AG08395 (cell line): ENCODE measurements at regions not wholly inside any gene's neighbourhood (a gene's known extent, or its start where the extent isn't known, plus 50 kb on each side); places are given as distances from the start of the nearest gene placed in this dataset.
"Not testable (repeated sequence)": the region's sequence is repeated elsewhere in the genome, so short reads cannot be mapped to it uniquely, and the experiment has no call there.

Experiments used
- DNase-seq: peaks from one replicate; pipeline ENCODE4 v3.0.0; 2012; ENCODE audit warnings: mixed read lengths, low spot score

DNA sequence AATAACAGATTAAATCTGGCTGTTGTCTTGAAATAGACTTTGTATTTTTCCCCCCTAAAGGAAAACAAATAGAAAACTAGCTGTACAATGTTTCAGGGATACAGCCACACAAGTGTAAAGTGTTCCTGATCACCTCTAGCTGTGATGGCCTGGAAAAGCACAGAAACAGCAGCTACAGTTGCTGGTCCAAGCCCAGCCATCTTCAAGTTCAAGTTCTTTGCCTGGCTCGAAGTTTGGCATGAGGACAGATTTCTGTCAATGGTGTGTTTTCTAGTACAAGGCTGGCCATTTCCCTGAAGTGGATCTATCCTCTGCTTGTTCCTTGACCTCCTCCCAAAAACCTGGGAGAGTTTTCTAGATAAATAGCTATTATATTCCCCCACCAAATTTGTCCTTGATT, 272.2 kb upstream of the ADRA1B start:
- no peak for DNase-seq

- DNase-seq: no peak
These were observed 271.0 kb upstream of the ADRA1B start for GRCh38 chr5:159645179-159645846.

DNA sequence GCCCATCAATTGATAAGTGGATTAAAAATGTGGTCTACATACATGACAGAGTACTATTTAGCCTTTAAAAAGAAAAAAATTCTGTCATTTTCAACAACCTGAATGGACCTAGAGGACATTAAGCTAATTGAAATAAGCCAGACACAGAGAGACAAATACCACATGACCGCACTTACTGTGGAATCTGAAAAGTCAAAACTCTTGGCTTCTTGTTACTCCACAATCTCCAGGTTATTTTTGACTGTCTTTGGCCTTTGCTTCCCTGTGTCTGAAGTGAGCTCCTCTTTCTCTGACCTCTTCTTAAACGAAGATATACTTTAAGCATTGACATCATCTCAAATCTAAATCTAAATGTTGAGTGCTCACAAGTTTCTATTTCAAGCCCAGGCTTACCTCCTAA, 265.5 kb upstream of the ADRA1B start:
- DNase-seq: no peak

DNA sequence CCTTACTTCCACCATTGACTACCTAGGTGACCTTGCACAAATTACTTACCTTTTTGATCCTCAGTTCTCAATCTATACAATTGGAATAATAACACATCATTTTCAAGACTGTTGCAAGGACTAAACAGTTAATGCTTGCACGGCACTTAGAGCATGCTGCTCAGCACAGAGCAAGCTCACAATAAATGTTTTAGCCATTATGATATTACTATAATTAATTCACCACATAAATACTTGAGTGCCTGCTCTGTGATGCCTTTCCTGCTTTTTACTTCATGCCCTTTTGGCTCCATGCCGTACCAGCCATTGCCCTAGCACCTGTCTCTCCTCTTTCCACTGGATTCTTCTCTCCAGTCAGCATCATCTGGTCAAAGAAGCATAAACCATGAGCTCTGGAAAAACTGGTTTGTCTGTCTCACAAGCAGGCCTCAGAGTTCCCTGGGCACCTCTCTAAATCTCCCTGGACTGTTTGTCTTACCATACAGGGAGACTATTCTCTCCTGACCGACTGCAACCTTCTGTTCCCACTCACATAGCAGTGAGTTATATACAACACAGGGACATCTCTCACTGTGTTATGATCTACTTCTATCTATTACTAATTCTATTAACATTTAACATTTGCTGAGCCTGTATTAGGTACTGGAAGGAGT, 260.4 kb upstream of the ADRA1B start:
- no peak for DNase-seq

DNA sequence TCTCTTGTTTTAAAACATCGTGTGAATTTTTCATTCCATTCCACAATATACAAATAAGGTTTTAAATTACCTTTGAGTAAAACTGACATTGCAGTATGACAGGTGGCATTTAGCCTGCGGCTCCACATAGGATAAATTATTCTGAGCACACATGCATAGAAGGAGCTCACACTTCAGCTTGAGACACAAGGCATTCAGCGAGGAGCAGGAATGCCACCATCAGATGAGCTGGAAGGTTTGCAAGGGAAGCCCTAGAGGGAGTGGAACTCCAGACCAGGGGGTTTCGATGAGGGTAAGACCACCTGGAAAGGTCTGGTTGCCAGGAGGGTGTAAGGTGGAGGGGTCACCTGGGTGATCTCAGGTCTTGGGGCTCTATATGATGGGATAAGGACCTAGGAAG, 259.0 kb upstream of the ADRA1B start:
- no peak for DNase-seq

DNA sequence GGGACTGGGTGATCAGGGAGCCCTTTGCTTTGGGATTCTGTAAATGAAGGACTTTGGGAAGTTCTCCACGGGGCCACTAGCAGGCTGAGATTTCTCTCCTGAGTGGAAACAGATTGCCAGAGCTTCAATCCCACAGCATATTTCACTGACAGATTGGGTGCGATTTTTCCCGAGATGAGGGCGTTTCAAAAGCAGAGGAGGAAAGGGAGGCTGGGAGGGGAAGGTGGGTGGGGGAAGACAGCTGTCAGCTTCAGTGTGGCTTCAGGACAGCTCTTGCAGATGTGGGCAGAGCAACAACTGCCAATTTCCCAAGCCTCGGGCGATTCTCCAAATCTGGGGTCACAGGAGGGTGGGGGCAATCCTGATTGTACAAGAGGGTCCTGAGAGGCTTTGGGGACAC, 258.5 kb upstream of the ADRA1B start:
- no peak for DNase-seq

- no peak for DNase-seq
These were observed 257.9 kb upstream of the ADRA1B start for GRCh38 chr5:159658266-159658925.

DNA sequence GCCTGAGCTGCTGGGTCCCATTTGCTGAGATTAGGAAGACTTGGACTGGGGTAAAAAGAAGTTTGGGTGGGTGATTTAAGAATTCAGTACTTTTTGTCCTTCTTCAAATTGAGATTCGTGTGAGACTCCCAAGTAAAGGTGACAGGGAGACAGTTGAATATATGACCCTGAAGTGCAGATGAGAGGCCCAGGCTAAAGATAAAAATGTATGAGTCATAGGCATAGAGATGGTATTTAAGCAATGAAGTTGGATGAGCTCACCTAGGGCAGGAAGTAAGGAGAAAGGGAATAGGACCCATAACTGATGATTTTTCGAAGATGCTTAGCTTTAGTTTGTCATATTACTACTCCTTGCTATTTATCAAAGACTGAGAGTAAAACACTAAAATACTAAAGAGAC, 255.9 kb upstream of the ADRA1B start:
- peak; percentile 14 for DNase-seq

- DNase-seq: no peak
These were observed 252.3 kb upstream of the ADRA1B start for GRCh38 chr5:159663986-159664385.

DNA sequence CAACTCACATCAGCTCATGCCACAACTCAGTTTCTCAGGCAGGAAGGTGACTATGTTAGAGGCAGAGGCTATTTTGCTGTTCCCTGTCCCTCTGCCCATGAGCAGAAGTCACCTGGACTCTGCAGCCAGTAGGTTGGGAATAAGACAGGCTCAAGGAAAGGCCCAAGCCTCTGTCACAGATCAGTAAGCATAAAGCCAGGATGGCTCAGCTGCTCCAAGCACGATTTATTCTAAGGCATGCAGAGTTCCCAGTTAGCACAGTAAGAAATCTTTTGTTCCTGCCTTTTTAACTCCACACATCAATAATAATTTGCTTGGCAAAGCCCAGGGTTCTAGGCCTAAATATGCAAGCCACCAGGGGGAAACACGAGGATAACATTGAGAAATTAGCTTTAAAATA, 249.0 kb upstream of the ADRA1B start:
- no peak for DNase-seq

GRCh38 chr5:159668556-159668955, 247.7 kb upstream of the ADRA1B start:
- DNase-seq: no peak

- no peak for DNase-seq
These were observed 246.7 kb upstream of the ADRA1B start for GRCh38 chr5:159669559-159669958.

DNA sequence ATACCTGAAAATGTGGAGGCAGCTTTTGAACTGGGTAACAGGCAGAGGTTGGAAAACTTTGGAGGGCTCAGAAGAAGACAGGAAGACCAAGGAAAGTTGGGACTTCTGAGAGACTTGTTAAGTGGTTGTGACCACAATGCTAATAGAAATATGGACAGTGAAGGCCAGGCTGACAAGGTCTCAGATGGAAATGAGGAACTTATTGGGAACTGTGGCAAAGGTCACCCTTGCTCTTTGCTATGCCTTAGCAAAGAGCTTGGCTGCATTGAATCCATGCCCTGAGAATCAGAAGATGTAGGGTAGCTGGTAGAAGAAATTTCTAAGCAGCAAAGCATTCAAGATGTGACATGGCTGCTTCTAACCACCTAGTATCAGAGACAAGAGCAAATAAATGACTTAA, 244.4 kb upstream of the ADRA1B start:
- no peak for DNase-seq

DNA sequence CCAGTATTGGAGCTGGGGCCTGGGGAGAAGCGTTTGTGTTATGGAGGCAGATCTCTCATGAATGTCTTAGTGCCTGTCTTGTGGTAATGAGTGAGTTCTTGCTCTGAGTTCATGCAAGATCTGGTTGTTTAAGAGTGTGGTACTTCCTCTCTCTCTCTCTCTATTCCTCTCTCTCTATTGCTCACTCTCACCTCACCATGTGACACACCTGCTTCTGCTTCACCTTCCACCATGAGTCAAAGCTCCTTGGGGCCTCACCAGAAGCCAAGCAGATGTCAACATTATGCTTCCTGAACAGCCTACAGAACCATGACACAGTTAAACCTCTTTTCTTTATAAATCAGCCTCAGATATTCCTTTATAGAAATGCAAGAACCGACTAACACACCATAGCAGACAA, 242.7 kb upstream of the ADRA1B start:
- no peak for DNase-seq

- no peak for DNase-seq
These were observed 237.5 kb upstream of the ADRA1B start for GRCh38 chr5:159678657-159679392.

GRCh38 chr5:159680095-159680494, 236.2 kb upstream of the ADRA1B start:
- DNase-seq: no peak

DNA sequence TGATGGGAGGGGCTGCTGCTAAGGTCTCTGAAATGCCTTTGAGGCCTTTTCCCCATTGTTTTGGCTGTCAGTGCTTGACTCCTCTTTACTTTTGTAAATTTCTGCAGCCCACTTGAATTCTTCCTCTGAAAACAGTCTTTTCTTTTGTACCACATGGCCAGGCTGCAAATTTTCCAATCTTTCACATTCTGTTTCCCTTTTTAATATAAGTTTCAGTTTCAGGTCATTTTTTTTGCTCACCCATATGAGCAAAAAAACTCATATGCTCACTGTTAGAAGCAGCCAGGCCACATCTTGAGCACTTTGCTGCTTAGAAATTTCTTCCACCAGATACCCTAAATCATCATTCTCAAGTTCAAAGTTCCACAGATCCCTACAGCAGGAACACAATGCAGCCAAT, 234.6 kb upstream of the ADRA1B start:
- DNase-seq: no peak

DNA sequence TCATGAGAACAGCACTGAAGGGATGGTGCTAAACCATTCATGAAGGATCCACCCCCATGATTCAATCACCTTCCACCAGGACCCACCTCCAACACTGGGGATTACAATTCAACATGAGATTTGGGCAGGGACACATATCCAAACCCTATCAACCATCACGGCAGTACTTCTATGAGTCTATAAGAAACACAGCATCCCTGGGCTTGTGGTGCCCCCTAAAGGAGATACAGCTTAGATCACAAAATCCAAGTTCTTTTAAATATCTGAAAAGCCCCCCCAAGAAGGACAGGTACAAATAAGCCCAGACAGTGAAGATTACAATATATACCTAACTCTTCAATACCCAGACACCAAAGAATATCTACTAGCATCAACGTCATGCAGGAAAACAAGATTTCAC, 233.7 kb upstream of the ADRA1B start:
- no peak for DNase-seq

DNA sequence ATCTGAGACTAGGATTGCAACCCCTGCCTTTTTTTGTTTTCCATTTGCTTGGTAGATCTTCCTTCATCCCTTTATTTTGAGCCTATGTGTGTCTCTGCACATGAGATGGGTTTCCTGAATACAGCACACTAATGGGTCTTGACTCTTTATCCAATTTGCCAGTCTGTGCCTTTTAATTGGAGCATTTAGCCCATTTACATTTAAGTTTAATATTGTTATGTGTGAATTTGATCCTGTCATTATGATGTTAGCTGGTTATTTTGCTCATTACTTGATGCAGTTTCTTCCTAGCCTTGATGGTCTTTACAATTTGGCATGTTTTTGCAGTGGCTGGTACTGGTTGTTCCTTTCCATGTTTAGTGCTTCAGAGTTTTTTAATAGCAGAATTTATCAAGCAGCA, 228.4 kb upstream of the ADRA1B start:
- DNase-seq: not testable (repeated sequence)

DNA sequence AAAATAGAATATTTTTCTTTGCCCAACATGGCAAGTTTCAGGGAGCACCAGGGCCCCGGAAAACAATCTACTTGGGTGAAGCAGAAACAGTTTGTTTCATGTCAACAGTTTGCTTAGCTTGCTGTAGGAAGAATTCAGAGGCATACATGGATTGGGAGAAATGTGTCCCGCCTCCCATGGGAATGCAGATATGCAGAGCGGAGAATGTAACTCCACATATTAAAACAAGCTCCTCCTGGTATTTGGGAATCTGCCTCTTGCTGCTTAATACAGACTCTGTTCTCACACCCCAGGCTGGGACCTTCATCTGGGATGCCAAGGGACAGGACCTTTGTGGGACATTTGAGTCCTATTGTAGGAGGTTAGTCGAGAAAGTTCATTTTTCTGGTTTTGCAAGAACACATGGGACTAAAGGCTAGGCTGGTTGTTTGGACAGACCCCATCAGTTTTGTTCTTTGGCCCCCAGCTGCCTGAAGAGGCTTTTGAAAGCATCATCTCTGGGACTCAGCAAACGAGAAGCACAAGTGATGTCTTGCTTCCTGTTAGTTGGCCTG, 220.5 kb upstream of the ADRA1B start:
- DNase-seq: no peak

- no peak for DNase-seq
These were observed 218.8 kb upstream of the ADRA1B start for GRCh38 chr5:159697530-159697929.

GRCh38 chr5:159698322-159698721, 218.0 kb upstream of the ADRA1B start:
- DNase-seq: no peak

GRCh38 chr5:159700016-159700415, 216.3 kb upstream of the ADRA1B start:
- no peak for DNase-seq
